A673 (cell line): ENCODE measurements at regions not wholly inside any gene's neighbourhood (a gene's known extent, or its start where the extent isn't known, plus 50 kb on each side); places are given as distances from the start of the nearest gene placed in this dataset.

Experiments
- EZH2 ChIP-seq: fragments of 200-600 bp; sonication (generic); IDR thresholded peaks from 2 replicates; pipeline ENCODE4 v1.6.1; 2017; ENCODE audit warnings: borderline replicate concordance, low read depth, mild to moderate bottlenecking, mixed read lengths, antibody characterized with exemption, low read length; ENCODE audit not compliant: poor library complexity, severe bottlenecking
- TF ChIP-seq, protein P1 (sequence below): fragments of 300-800, 200-600 bp; sonication (generic); conservative IDR thresholded peaks from 2 replicates; pipeline ENCODE4 v1.5.1; 2017; ENCODE audit warnings: low read depth, mild to moderate bottlenecking, antibody characterized with exemption, low read length, moderate library complexity, mixed read lengths

DNA sequence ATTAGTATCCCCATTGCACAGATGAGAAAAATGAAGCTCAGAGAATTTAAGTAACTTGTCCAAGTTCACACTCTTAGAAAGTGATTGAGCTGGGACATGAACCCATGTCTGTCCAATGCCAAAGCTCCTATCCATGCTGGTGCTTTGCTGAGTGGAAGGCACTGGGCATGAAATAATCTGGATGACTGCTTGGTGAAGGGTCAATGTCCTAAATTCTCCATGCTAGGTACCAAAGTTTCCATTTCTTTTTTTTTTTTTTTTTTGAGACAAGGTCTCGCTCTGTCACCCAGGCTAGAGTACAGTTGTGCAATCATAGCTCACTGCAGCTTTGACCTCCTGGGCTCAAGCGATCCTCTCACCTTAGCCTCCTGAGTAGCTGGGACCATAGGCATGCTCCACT, 153.6 kb upstream of the ERCC4 start:
- TF ChIP-seq, protein P1, sequence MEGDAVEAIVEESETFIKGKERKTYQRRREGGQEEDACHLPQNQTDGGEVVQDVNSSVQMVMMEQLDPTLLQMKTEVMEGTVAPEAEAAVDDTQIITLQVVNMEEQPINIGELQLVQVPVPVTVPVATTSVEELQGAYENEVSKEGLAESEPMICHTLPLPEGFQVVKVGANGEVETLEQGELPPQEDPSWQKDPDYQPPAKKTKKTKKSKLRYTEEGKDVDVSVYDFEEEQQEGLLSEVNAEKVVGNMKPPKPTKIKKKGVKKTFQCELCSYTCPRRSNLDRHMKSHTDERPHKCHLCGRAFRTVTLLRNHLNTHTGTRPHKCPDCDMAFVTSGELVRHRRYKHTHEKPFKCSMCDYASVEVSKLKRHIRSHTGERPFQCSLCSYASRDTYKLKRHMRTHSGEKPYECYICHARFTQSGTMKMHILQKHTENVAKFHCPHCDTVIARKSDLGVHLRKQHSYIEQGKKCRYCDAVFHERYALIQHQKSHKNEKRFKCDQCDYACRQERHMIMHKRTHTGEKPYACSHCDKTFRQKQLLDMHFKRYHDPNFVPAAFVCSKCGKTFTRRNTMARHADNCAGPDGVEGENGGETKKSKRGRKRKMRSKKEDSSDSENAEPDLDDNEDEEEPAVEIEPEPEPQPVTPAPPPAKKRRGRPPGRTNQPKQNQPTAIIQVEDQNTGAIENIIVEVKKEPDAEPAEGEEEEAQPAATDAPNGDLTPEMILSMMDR, result no peak
- no peak for TF ChIP-seq EZH2
